GM12865 (cell line): ENCODE measurements at regions not wholly inside any gene's neighbourhood (a gene's known extent, or its start where the extent isn't known, plus 50 kb on each side); places are given as distances from the start of the nearest gene placed in this dataset.

Experiments used
- DNase-seq: peaks from one replicate; pipeline ENCODE4 v3.0.0; 2010; ENCODE audit warnings: low read depth
- H3K4me3 ChIP-seq: 2 replicates; pipeline ENCODE4 v1.5.1; 2011; ENCODE audit warnings: mild to moderate bottlenecking, low read depth, low read length, control low read depth
- TF ChIP-seq, protein P1 (sequence below): IDR thresholded peaks from 2 replicates; pipeline ENCODE4 v1.5.1; 2011; ENCODE audit warnings: low read length, control low read depth, low read depth, inconsistent platforms; ENCODE audit not compliant: insufficient read depth; ENCODE audit errors: missing control alignments

DNA sequence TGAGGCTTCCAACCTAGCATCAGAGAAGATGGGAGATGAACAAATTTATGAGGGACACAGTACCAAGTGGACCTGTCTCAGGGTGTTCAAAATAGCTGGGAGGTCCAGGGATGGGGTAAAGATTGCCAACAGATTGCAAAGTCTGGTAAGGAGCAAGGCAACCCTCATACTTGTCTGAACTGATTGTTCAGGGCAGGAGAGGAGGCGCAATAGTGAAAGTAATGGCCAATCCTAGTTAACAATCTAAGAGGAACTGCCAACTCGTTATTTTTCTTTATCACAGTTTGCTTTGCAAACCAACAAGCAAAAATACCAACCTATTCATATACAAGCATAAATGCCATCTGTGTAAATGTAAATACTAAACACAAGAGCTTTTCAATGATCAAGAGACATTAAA, 78.4 kb upstream of the S1PR1 start:
- no peak overlapping the region for H3K4me3 ChIP-seq
- no peak for DNase-seq
- TF ChIP-seq, protein P1, sequence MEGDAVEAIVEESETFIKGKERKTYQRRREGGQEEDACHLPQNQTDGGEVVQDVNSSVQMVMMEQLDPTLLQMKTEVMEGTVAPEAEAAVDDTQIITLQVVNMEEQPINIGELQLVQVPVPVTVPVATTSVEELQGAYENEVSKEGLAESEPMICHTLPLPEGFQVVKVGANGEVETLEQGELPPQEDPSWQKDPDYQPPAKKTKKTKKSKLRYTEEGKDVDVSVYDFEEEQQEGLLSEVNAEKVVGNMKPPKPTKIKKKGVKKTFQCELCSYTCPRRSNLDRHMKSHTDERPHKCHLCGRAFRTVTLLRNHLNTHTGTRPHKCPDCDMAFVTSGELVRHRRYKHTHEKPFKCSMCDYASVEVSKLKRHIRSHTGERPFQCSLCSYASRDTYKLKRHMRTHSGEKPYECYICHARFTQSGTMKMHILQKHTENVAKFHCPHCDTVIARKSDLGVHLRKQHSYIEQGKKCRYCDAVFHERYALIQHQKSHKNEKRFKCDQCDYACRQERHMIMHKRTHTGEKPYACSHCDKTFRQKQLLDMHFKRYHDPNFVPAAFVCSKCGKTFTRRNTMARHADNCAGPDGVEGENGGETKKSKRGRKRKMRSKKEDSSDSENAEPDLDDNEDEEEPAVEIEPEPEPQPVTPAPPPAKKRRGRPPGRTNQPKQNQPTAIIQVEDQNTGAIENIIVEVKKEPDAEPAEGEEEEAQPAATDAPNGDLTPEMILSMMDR, result no peak

DNA sequence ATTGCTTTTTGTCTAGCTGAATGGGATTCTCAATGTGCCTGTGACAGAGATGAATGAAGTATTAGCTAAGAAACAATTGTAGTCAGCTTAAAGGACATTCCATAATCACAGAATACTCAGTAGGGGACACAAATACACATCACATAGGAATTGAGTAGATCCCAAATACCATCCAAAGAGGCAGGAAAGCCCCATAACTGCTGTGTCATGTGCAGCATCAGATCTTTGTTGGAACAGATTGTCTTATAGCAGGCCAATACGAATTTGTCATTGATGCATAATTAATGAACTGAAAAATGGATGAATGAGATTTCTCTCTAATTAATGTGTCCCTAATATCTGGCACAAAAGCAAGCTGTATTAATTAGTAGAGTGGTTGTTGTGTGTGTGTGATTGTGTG, 82.3 kb upstream of the S1PR1 start:
- TF ChIP-seq, protein P1, result no peak
- no peak for DNase-seq
- no peak overlapping the region for H3K4me3 ChIP-seq

DNA sequence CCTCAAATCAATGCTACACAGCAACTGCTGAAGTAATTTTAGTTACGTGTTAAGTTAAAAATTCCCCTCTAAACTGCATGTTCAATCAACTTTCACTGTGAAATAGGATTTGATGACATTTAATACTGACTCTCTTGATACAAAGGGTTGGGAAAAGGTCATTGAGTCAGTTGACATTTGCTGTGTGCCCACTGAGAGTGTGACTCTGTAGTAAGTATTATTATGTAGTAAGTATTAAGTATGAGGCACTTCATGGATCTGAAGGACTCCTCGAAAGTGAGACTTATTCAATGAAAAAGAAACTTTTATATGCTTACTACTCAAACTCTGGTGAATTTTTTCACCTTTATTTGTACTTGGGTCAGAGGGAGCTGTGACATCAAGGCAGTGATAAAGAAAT, 83.1 kb upstream of the S1PR1 start:
- TF ChIP-seq, protein P1, result no peak
- no peak for DNase-seq
- H3K4me3 ChIP-seq, result no peak overlapping the region

DNA sequence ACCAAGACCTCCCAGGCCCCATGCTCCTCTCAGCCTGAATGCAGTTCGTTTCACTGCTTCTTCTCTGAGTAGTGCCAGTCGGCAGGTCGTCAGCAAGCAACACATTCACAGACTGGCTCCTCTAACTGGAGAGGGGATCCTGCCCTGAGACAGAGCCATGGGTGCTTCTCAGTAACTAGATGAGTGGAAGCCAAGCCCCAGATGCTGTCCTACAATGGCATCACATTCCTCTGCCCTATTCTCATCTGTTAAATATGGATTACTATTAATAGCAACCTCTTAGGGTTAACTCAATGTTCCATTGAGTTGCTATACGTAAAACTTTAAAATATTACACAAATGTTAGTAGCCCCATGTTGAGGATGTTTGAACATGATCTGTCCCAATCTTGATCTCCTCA, 84.2 kb upstream of the S1PR1 start:
- H3K4me3 ChIP-seq, result no peak overlapping the region
- no peak for DNase-seq
- TF ChIP-seq, protein P1, result no peak

DNA sequence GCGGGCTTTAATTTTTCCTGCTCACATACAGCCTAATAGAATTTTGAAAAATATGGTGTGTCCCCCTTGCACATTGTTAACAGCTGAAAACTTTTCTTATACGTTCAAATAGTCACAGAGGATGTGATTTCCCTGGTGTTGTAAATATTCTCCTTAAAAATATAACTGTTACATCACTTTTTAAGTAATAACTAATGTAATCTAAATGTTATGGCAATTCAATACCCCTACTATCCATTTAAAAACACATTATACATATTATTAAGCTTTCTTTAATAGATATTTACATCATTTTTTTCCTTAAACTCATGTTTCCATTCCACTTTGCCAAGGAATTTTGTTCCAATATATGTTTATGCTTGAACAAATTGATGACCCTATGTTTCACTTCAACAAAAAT, 85.5 kb upstream of the S1PR1 start:
- no peak for DNase-seq
- TF ChIP-seq, protein P1, result no peak
- no peak overlapping the region for H3K4me3 ChIP-seq

DNA sequence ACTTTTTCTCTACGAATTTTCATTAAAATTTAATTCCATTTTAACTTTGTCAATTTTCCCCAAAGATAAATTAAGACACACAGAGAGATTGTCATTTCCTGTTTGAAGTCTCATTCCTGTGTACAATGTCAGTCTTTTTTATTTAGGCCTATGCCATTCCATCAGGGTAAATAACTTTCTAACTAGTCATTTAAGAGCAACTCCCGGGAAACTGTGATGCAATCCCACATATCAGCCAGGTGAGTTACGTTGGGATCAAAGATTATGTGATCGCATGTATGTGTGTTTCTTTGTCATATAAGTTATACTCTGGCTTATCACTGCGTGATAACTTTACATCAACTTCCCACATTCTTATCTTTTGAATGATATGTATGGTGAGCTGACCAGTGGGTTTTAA, 86.1 kb upstream of the S1PR1 start:
- no peak for DNase-seq
- TF ChIP-seq, protein P1, result no peak
- H3K4me3 ChIP-seq, result no peak overlapping the region

DNA sequence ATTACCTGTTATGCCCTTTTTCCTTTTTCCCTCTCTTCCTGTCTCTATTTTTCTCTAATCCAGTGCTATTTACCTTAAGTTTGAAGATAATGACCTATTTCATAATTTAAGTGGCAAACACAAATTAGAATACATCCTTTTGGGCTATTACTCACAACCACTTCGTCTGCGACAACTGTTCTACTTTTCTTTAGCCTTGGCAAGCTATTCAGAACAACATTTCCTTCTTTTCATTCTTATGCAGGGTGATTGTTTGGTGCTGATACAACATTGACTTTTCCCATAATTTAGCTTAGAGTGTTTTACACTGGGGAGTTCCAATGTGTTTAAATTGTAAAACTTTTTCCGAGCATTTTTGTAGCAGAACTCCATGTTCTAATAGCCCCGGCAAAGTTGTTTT, 86.6 kb upstream of the S1PR1 start:
- TF ChIP-seq, protein P1, result no peak
- no peak overlapping the region for H3K4me3 ChIP-seq
- no peak for DNase-seq
